Spleen (tissue), 11 donors: ENCODE measurements at regions not wholly inside any gene's neighbourhood (a gene's known extent, or its start where the extent isn't known, plus 50 kb on each side); places are given as distances from the start of the nearest gene placed in this dataset.

Experiments
- DNase-seq: peaks from one replicate; pipeline ENCODE4 v3.0.0-alpha.2; 2020
- H3K27ac ChIP-seq, 8 donors: fragments of 200-600 bp; sonication (generic) in 7 of 8; 1 replicate in 4 of 8; 2 replicates in 4 of 8; pipeline versions ENCODE4 v1.5.0 to v1.8.0; 2016 to 2021; ENCODE audit warnings: inconsistent platforms in 4 of 8, mild to moderate bottlenecking in 4 of 8, moderate library complexity in 1 of 8
- H3K27me3 ChIP-seq, 7 donors: fragments of 200-600 bp; sonication (generic) in 6 of 7; replicated peaks in 1 of 7; 1 replicate in 4 of 7; 2 replicates in 3 of 7; pipeline versions ENCODE4 v1.5.0 to v1.8.0; 2016 to 2021; ENCODE audit warnings: inconsistent platforms in 3 of 7, mild to moderate bottlenecking in 1 of 7
- H3K36me3 ChIP-seq, 6 donors: fragments of 200-600 bp; sonication (generic) in 5 of 6; 1 replicate in 4 of 6; 2 replicates in 2 of 6; pipeline versions ENCODE4 v1.5.0 to v1.8.0; 2016 to 2021; ENCODE audit warnings: inconsistent platforms in 2 of 6
- H3K4me1 ChIP-seq, 6 donors: fragments of 200-600 bp; sonication (generic) in 5 of 6; 1 replicate in 3 of 6; 2 replicates in 3 of 6; pipeline versions ENCODE4 v1.5.0 to v1.8.0; 2016 to 2021; ENCODE audit warnings: inconsistent platforms in 3 of 6
- H3K4me3 ChIP-seq, 8 donors: fragments of 200-600 bp; sonication (generic) in 7 of 8; 1 replicate in 4 of 8; 2 replicates in 4 of 8; pipeline versions ENCODE4 v1.5.0 to v1.8.0; 2016 to 2021; ENCODE audit warnings: inconsistent platforms in 4 of 8, mild to moderate bottlenecking in 4 of 8, moderate library complexity in 2 of 8
- H3K9me3 ChIP-seq, 8 donors: fragments of 200-600 bp; sonication (generic) in 7 of 8; 1 replicate in 4 of 8; 2 replicates in 4 of 8; pipeline versions ENCODE4 v1.5.0 to v1.8.0; 2016 to 2021; ENCODE audit warnings: inconsistent platforms in 4 of 8
- POLR2A ChIP-seq, 3 donors: fragments of 450-650 bp; IDR thresholded peaks; one replicate each; pipeline ENCODE4 v1.5.1; 2017; ENCODE audit warnings: antibody characterized with exemption in 3 of 3, mild to moderate bottlenecking in 1 of 3
- POLR2AphosphoS5 ChIP-seq, 3 donors: sonication (generic); formaldehyde crosslinking; IDR thresholded peaks; one replicate each; pipeline ENCODE4 v1.5.1; 2017; ENCODE audit warnings: antibody characterized with exemption in 3 of 3
- WGBS, 5 donors: extraction: QIAGEN DNeasy Blood & Tissue Kit in 3 of 5; methylation state at CpG; one replicate each; pipeline versions ENCODE4 v1.1.5 to v1.1.7; 2013 to 2018; 5-methylcytosine and 5-hydroxymethylcytosine counted together
- intact Hi-C: fragments of 100-400 bp; cut with DNase I; formaldehyde crosslinking; loops from one replicate; pipeline ENCODE4 v1.15.0; 2023; ENCODE audit warnings: low total_unique reads
- TF ChIP-seq, protein P1 (sequence below), 11 experiments: fragments of 200-600 bp in 7 of 11; fragments of 450-650 bp in 4 of 11; sonication (generic) in 4 of 11; IDR thresholded peaks in 8 of 11; conservative IDR thresholded peaks in 3 of 11; 1 replicate in 7 of 11; 2 replicates in 4 of 11; pipeline versions ENCODE4 v1.4.0 to v1.8.0; 2016 to 2021; ENCODE audit warnings: antibody characterized with exemption in 11 of 11, inconsistent platforms in 4 of 11, mild to moderate bottlenecking in 1 of 11
- donor health status: healthy with polysubstance abuse.
- donor health status: DM: no; HTN: no; CAD: no; lungs with moderate emphysema.
- donor health status: DM: no; HTN: no; CAD: no.
- donor health status: Bipolar disorder and iron deficiency.
- donor health status: healthy.
- donor health status: DM: no; HTN: no; CAD: no.
- donor health status: DM: yes; HTN: yes; CAD: no.

GRCh38 chr6:33964387-33964786, 160.6 kb upstream of the MLN start:
- Histone ChIP-seq H3K27ac (no peak overlapping the region), H3K4me1 (no peaks in the 10 kb centered on the region), H3K4me3 (no peak overlapping the region), H3K36me3 (no peaks in the 10 kb centered on the region), H3K9me3 (peaks cover 0 to 7% (median 0%) of the 10 kb centered on the region in 8 donors), H3K27me3 (peaks cover 0 to 28% (median 0%) of the 10 kb centered on the region in 7 donors)
- no peak for DNase-seq
- intact Hi-C loops: no loop called here
- 85 to 95% (median 94%) methylated on average over 3 of the region's 3 CpGs for WGBS, 5 donors
- TF ChIP-seq POLR2A (IDR thresholded peaks at IDR 0.05): no peak
- TF ChIP-seq, protein P1, sequence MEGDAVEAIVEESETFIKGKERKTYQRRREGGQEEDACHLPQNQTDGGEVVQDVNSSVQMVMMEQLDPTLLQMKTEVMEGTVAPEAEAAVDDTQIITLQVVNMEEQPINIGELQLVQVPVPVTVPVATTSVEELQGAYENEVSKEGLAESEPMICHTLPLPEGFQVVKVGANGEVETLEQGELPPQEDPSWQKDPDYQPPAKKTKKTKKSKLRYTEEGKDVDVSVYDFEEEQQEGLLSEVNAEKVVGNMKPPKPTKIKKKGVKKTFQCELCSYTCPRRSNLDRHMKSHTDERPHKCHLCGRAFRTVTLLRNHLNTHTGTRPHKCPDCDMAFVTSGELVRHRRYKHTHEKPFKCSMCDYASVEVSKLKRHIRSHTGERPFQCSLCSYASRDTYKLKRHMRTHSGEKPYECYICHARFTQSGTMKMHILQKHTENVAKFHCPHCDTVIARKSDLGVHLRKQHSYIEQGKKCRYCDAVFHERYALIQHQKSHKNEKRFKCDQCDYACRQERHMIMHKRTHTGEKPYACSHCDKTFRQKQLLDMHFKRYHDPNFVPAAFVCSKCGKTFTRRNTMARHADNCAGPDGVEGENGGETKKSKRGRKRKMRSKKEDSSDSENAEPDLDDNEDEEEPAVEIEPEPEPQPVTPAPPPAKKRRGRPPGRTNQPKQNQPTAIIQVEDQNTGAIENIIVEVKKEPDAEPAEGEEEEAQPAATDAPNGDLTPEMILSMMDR (IDR thresholded peaks at IDR 0.05 in 8 of 11, conservative IDR thresholded peaks at IDR 0.05 in 3 of 11): no peak
- no peak for TF ChIP-seq POLR2AphosphoS5 (IDR thresholded peaks at IDR 0.05)

- no peaks in the 10 kb centered on the region for H3K4me1 ChIP-seq
- peak; percentile 57 for DNase-seq
- H3K4me3 ChIP-seq: no peak overlapping the region
- peaks cover 0 to 31% (median 0%) of the 10 kb centered on the region in 7 donors for H3K27me3 ChIP-seq
- 84 to 91% (median 90%) methylated on average over 7 of the region's 7 CpGs for WGBS, 5 donors
- no peak overlapping the region for H3K27ac ChIP-seq
- intact Hi-C loops: no loop called here
- TF ChIP-seq, protein P1 (IDR thresholded peaks at IDR 0.05 in 8 of 11, conservative IDR thresholded peaks at IDR 0.05 in 3 of 11): no peak
- TF ChIP-seq POLR2A (IDR thresholded peaks at IDR 0.05) (no peak), POLR2AphosphoS5 (IDR thresholded peaks at IDR 0.05) (no peak)
- H3K9me3 ChIP-seq: peaks cover 0 to 7% (median 0%) of the 10 kb centered on the region in 8 donors
- H3K36me3 ChIP-seq: no peaks in the 10 kb centered on the region
Observed at GRCh38 chr6:33963136-33963750, 159.4 kb upstream of the MLN start.

DNA sequence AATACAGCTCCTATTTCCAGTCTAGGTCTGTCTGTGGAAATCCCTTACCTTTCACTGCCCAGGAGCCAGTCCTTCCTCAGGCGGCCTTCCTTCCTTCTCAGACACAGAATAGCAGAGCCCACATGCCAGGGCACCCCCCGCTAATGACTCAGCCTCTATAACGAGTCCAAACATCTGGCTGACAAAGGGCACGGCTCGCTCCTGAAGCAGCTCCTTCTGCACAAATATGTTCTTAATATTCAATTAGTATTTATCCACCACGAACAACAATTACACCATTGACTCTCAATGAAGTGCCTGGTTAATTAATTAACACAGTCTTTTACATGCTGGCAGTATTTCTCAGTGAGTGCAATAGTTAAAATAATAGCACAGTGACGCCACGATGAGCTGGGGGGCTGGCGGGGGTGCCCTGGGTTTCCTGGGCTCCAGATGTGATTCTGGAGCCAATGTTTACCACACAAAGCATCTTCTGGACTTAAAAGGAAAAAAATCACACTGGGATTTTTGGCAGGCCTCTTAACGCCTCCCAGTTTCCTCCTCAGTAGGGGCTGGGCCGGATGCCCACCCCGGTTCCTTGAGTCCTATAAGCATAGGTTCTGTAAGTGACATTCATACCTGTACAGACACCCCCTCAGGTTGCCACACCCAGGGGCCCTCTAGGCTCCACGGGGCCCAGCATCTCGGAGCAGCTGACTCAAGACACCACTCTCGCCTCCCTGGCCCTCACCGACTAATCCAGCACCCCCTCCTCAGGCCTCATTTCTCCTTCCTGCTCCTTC, 158.6 kb upstream of the MLN start:
- Histone ChIP-seq H3K9me3 (peaks cover 0 to 7% (median 0%) of the 10 kb centered on the region in 8 donors), H3K27me3 (peaks cover 0 to 25% (median 0%) of the 10 kb centered on the region in 7 donors), H3K4me3 (no peak overlapping the region), H3K4me1 (no peaks in the 10 kb centered on the region), H3K27ac (no peak overlapping the region), H3K36me3 (no peaks in the 10 kb centered on the region)
- TF ChIP-seq POLR2AphosphoS5 (IDR thresholded peaks at IDR 0.05) (no peak), POLR2A (IDR thresholded peaks at IDR 0.05) (no peak)
- TF ChIP-seq, protein P1 (IDR thresholded peaks at IDR 0.05 in 8 of 11, conservative IDR thresholded peaks at IDR 0.05 in 3 of 11): no peak
- peak; percentile 47 for DNase-seq
- intact Hi-C loops: no loop called here
- WGBS, 5 donors: 67 to 82% (median 77%) methylated on average over 16 of the region's 16 CpGs

DNA sequence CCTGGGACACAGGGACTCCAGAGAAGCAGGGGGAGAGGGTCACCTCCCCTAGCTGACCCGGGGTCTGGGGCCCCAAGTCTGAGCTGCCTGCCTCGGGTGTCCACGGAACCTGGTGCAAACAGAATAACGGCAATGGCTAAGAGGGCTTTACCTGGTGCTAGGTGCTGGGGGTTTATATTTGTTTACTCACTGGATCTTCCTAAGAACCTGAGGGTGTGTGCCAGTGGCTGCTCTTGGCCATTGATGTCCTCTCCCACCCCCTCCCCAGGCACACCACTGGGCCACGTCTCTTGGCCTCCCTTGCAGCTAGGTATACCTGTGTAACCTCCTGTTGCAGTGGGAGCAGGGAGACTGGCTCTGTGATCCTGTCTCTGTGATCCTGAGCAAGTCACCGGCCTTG, 157.9 kb upstream of the MLN start:
- no peak for TF ChIP-seq POLR2AphosphoS5 (IDR thresholded peaks at IDR 0.05)
- Histone ChIP-seq H3K4me1 (no peaks in the 10 kb centered on the region), H3K4me3 (no peak overlapping the region), H3K36me3 (no peaks in the 10 kb centered on the region), H3K9me3 (peaks cover 0 to 7% (median 0%) of the 10 kb centered on the region in 8 donors), H3K27me3 (peaks cover 0 to 19% (median 0%) of the 10 kb centered on the region in 7 donors), H3K27ac (no peak overlapping the region)
- WGBS, 5 donors: 66 to 91% (median 87%) methylated on average over 3 to 6 of the region's 6 CpGs
- intact Hi-C loops: no loop called here
- no peak for DNase-seq
